GM19397 (cell line): ENCODE measurements at regions not wholly inside any gene's neighbourhood (a gene's known extent, or its start where the extent isn't known, plus 50 kb on each side); places are given as distances from the start of the nearest gene placed in this dataset.
"Not testable (repeated sequence)": the region's sequence is repeated elsewhere in the genome, so short reads cannot be mapped to it uniquely, and the experiment has no call there.

Source experiments
- ATAC-seq: cut with Tn5 transposase; IDR thresholded peaks from one replicate; pipeline ENCODE4 v1.9.1; 2021; ENCODE audit warnings: mild to moderate bottlenecking, moderate library complexity; ENCODE audit not compliant: unreplicated experiment

DNA sequence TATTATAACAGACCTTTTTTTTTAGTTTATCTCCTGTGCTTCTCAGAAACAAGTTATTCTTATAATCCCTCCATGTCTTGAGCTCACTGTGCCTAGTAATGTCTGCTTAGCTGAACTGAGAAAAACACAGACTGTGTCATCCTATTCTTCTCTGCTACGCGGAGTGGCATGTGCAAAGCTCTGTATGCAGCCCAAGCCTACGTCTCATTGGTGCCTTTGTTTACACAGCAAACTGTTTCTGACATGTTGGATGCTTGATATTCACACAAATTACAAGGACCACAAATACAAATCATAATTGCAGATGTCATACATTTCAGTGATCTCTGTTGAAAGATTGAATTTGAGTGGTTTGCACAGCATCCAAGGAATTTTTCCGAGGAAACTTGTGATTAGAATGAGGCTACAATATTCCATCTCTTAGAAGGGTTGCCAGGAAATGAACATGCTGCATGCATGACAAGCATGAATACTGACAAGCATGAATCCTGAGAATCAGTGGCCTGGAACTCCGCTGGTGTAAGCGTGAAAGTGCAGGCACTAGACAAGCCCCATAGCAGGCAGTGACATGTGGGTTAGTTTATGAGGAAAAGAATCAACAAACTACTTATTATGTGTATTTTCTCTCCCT, 128.4 kb upstream of the SGK1 start:
- ATAC-seq, result no peak

DNA sequence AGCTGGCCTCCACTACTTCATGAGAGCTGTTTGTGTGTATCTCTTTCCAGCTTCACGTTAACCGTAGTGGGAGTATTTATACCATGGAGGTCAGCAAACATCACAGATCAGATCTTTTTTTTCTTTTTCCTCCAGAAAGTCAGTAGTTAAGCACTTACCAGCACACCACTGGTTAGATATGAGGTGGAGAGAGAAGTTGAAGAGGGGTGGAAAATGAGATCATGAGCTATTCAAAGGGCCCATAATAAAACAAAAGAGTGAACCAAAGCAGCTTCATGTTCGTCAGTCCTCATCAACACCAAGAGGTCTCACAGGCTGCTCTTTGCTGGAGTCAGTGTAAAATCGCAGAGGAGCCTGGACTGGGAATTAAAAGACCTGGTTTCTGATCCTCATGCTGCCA, 125.1 kb upstream of the SGK1 start:
- no peak for ATAC-seq

DNA sequence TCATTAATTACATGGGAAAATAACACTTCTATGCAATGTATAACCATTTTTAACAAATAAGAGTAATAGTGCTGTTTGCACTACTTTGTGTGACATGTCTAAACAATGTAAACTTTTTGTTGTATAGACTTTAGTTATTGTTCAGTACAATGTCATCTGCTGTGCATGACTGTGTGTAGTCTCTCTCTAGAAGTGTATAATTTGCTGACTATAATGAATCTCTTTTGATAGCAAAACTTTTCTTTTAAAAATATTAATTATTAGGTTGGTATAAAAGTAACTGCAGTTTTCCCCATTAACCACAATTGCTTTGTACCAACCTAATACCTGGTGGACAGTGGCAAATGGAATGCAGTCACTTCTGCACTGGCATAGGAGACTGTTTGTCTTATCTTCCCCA, 124.2 kb upstream of the SGK1 start:
- no peak for ATAC-seq

DNA sequence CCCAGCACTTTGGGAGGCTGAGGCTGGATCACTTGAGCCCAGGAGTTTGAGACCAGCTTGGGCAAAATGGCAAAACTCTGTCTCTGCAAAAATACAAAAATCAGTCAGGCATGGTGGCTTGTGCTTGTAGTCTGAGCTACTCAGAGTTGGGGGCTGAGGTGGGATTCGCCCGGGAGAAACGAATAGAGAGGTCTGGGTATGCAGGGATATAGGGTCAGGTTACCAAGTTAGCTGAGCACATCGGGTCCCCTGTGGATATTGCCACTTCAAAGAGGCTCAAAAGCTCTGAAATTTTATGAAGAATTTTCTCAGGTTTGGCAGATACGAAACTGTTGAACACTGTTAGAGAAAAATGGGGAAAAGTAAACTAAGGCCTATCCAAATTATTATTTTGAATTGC, 120.9 kb upstream of the SGK1 start:
- ATAC-seq, result no peak

DNA sequence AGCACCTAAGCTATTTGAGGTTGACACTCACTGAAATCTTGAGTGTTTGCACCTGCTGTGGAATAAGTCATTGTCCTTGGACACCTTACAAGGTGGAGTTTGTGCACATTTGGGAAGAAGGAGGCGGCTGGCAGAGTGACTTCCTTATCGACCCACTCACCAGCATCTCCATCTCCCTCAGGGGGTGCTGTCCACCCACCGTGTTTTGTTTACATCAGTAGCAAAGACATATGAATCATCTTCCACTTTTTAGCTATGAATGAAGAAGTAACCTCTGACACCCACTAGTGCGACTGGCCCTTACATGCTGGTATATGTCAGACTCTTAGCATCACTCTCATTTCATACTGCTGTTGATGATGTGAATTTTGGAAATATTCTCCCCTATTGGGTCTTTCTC, 119.5 kb upstream of the SGK1 start:
- no peak for ATAC-seq

DNA sequence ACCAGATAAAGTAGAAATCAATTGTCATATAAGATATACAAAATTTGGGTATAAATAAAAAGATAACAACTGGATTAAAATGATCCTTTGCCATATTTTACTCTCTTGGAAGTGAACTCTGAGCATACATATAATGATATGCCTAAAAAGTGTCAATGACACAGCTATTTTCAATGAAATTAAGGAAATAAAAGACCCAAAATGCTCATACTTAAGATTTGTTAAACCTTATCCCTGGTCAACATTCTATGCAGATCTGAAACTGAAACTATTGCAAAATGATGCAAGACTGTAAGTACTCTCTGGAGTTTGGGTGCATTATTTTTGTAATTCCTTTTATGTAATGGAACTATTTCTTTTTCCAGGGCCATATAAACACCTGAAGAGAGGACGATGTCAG, 119.0 kb upstream of the SGK1 start:
- no peak for ATAC-seq

DNA sequence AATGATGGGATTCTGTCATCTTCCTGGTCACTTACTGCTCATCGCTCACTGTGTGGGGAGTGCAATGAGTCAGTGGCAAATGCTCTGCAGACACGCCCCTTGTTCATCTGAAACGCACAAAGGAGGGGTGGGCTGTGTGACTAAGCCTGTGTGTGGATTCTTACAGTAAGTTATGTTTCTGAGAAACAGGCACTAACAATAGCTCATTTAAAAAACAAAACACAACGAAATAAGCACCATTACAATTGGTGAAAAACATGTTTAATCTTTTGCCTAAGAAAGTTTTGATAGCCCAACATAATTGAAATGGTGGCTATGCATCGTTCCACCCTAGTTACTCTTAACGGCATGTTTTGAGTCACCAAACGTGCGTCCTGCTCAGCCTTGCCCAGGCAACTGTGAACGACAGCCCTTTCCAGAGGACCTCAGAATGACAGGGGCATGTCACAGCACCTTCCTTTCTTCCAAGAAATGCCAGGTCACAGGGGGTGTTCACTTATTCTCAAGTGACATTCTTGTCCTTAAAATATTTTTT, 118.4 kb upstream of the SGK1 start:
- peak; percentile 84 for ATAC-seq

DNA sequence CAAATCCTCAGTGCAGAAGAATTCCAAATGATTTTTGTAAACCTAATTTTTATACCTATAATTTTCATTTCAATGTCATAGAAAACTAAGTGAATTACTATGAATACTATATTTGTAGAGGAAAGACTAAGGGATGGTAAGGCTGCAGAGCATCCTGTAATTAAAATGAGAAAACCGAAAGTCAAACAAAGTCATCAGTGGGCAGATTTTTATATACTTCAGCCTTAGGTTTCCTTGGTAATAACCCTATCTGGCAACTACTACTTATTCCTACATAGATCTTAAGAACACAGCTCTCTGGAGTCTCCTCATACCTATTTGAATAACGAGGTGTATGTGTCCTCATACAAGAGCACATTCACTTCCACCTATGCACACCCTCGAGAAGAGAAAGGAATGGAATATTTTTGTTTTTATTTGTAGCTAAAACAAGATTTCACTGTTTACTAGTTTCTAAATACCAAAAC, 117.9 kb upstream of the SGK1 start:
- peak; percentile 32 for ATAC-seq

DNA sequence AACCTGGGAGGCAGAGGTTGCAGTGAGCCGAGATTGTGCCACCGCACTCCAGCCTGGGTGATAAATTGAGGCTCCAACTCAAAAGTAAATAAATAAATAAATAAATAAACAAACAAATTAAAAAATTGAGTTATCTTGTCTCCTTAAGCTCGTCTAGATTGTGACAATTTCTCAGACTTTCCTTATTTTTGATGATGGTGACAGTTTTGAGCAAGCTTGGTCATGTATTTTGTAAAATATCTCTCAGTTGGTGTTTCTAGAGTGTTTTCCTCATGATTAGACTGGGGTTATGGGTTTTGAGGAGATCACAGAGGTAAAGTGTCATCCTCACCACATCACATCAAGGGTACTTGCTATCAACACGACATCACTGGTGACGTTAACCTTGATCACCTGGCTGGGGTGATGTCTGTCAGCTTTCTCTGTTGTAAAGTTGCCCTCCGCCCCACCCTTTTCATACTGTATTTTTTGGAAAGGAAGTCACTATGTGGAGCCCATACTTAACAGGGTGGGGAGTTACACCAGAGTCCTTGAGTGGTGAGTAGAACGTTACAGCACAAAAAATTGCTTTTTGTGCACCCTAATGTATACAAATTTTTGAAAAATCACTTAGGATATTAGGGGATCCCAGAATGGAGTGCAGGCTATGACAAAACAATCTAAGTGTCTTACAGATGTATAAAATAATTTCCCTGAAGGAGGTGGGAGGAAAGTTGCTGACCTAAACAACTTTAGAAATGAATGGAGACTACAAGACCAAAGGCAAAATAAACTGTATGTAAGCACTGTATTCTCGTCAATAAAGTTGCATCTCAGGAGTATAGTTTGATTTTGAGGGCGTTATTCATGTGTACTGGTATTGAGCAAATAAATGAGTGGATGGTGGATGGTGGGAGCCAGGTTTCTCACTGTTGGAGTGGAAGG, 116.4 kb upstream of the SGK1 start:
- no peak for ATAC-seq

DNA sequence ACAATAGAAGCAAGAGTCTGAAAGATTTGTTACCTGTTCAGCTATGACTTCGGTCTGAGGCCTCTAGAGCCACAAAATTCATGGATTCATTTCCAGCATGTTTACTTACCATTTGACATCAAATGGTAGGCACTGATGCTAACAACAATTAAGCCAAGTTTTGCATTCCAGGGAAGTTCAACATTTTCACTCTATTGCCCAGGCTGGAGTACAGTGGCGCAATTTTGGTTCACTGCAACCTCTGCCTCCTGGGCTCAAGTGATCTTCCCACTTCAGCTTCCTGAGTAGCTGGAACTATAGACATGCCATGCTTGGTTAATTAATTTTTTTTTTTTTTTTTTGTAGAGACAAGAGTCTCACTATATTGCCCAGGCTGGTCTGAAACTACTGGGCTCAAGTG, 114.1 kb upstream of the SGK1 start:
- ATAC-seq, result no peak

DNA sequence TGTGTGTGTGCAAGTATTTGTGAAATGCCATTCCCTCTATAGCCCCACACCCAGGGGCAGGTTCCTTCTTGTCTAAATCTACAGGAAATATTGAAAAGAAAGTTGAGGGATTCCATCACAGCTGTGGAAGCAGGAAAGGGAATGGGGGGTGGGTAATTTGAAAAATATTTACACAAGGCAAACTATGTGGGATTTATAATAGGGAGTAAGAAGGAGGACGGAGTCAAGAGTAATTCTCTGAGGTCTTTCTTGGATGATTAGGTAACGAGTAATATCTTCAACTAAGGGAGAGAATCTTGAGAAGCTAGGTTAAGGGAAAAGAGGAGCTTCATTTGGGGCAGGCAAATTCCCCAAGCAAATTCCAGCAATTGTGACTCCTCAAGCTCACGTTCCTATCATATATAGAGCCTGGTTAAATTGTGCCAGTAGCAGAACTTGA, 113.5 kb upstream of the SGK1 start:
- ATAC-seq, result no peak

DNA sequence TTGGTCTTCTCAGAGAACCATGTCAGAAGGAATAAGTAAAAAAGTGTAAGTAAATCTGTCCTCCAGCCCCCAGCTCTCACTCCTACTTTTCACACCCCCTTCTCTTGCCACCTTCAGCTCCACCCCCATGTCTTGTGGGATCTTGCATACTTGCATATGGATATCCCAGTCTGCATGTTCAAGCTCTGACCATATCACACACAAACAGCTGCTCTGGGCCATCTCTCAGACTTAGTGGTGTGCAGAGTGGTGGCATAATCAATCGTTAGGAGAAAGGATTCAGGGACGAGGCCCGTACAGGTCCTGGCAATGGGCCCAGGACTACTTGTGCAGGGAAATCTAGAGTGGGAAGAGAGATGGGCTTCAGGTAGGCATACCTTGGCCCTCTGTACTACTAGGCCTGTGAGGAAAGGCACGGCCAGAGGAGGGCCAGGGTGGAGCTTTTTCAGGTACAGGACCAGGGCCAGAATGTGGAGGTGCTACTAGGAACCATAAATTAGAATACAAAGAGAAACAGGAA, 112.0 kb upstream of the SGK1 start:
- no peak for ATAC-seq

DNA sequence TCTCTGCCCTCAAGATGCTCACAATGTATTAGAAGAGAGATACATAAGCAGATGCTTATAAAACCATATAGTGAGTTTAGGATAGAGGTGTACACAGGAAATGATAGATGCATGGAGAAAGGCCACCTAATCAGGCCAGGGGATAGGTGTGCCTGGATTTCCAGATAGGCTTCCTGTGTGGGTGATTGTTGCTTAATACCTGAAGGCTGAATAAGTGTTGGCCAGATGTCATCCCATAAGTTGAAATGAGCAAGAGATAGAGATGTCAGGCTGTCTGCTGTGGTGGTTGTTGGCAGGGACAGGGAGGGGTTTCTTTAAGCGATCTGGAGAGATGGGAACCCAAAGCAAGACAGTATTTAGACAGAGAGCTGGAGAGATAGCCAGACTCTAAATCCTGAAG, 109.8 kb upstream of the SGK1 start:
- no peak for ATAC-seq

DNA sequence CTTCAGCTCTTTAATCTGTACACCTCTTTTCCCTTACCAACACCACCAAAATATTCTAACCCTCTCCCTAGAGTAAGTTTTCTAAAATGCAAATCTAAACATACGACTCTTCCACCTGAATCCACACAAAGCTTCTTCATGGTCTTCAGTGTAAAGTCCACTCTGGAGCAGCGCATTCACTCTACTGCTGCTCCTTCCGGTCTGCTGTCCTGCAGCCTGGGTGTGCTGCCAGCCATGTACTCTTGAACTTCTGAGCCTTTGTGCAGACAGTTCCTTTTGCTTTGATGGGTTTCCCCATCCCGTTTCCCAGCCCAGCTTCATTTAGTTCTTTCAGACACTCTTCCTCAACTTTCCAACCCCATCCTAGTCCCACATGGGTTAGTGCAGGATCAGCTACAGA, 108.7 kb upstream of the SGK1 start:
- no peak for ATAC-seq

DNA sequence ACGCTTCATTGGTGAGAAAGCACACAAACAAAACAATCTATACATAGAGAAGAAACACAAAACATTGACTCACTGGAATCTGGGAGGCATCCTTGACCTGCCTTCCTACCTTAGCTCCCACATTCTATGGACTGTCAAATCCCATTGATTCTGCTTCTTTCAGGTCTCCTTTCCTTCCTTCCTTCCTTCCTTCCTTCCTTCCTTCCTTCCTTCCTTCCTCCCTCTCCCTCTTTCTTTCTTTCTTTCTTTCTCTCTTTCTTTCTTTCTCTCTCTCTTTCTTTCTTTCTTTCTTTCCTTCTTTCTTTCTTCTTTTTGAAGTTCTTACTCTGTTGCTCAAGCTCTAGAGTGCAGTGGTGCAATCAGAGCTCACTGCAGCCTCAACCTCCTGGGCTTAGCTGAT, 108.0 kb upstream of the SGK1 start:
- ATAC-seq, result not testable (repeated sequence)

DNA sequence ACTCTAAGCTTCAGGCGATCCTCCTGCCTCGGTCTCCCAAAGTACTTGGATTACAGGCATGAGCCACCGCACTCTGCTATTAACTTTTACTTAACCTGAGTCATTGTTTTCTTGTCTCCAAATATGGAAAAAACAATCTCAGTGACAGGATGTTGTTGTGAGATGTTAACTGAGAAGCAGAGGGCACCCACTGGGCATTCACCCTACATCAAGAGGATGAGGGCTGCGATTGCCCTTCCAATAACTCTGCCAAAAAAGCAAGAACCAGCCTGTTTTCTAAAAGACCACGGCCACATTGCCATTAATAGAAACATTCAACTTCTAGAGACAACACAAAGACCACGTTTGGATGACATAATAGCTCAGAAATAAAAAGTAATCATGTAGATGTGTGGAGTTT, 107.6 kb upstream of the SGK1 start:
- ATAC-seq, result no peak

DNA sequence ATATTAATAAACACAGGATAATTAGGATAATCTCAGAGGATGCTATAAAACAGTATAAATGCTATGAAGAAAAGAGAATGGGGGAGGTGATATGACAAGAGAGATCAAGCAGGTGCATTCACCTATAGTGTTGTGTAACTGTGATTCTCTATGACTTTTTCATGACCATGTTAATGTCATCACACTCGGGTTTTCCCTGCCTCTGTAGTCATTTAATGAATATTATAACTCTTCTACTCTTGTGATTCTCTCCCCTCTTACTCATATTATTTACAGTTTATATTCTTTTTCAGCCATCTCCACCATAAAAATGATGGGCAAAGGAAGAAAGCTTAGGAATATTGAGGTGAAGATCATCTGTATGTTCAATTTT, 106.9 kb upstream of the SGK1 start:
- no peak for ATAC-seq

DNA sequence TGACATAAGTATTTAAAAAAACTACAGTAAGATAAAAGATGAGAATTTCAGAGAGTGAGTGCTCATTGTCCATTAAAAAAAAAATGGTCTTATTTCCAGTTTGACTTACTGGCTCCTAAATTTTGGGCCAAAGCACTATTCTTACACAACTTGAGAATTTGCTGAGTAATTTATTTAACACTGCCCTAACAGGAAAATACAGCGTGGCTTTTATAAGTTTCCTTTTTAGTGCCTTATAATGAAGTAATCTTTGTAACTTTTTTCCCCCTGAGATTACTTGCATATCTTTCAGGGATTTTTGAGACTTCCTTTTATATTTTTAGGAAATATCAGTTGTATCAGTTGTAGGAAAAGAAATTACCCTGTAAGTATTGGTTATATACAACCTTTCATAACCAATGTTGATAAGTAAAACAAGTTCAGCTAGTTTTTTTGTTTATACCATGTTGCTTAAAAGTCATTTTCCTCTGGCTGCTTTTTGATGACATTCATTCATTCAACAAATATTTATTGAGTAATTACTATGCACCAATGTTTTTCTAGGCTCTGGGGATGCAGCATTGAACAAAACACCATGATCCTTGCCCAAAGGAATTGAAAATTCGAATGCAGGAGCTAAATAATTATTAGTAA, 106.4 kb upstream of the SGK1 start:
- ATAC-seq, result no peak

DNA sequence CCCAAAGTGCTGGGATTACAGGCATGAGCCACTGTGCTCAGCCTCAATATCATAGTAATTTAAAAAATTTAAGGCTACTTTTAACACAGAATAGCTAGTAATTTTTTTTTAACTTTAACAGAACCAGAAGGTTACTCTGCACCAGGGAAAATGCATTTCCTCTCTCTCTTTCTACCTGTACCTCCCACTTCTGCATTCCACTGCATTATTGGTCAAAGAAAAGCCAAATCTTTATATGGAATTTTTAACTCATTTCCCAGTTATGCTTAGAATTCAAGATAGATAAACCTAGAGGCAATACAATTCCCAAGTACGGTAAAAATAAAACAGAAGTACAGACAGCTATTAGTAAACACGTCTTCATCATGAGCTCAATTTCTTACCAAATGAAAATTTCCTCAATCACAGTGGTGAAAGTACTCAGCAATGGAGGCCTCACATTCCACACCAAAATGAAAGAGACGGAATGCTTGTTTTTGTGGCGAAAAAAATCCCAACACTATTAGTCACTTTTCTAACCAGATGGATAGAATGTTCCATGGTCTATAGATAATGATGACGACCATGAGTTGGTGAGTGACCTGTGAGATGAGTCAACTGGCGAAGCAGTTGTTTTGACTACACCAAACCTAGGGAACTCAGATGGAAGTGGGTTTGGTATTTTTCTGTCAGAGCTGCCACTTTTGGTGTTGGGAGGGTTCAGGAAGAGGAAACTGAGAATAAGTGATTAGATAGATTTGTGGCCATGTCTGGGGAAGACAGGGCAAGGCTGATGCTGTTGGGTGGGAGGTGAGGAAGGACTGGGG, 104.7 kb upstream of the SGK1 start:
- no peak for ATAC-seq

DNA sequence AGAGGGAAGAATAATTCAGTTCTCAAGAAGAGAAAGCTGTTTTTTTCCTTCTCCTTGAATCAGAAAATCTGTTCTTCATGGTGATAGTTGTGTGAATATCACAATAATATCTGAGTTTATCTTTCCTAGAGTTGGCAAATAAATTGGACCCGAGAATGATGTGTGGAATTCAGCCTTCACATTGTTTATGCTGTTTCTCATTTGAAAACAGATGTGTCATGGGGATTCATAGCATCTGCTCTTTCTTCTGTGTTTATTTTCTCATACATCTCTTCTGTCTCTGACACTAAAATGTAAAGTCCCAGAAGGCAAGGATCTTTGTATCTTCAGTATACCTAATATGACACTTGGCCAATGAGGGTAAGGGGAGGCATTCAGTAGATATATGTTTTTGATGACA, 103.6 kb upstream of the SGK1 start:
- ATAC-seq, result no peak
